ENCODE measurements at regions not wholly inside any gene's neighbourhood (a gene's known extent, or its start where the extent isn't known, plus 50 kb on each side); places are given as distances from the start of the nearest gene placed in this dataset.

DNA sequence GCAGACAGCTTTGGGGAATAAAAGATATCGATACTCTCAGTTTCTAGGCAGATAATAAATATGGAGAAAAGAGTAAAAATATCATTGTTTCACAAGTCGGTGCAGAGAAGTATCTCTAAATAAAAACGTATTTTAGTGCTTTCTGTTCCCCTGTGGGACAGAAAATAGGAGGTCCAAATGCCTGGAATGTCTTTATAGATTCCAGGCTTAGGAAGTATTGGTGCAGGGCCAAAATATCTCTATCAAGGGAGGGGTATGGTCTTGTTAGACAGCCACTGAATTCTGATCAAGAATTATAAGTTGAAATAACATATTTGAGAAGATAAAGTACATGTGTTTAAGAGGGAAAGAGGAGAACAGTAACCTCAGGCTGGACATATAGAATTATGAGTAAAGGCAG lies 596.4 kb downstream of the PCDH18 start:
- no peak overlapping the region for H3K4me3 ChIP-seq (ENCODE audit: low read depth, low read length)
- TF ChIP-seq, protein P1, sequence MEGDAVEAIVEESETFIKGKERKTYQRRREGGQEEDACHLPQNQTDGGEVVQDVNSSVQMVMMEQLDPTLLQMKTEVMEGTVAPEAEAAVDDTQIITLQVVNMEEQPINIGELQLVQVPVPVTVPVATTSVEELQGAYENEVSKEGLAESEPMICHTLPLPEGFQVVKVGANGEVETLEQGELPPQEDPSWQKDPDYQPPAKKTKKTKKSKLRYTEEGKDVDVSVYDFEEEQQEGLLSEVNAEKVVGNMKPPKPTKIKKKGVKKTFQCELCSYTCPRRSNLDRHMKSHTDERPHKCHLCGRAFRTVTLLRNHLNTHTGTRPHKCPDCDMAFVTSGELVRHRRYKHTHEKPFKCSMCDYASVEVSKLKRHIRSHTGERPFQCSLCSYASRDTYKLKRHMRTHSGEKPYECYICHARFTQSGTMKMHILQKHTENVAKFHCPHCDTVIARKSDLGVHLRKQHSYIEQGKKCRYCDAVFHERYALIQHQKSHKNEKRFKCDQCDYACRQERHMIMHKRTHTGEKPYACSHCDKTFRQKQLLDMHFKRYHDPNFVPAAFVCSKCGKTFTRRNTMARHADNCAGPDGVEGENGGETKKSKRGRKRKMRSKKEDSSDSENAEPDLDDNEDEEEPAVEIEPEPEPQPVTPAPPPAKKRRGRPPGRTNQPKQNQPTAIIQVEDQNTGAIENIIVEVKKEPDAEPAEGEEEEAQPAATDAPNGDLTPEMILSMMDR (IDR thresholded peaks at IDR 0.05; ENCODE audit: insufficient read depth, low read length): no peak
- DNase-seq (ENCODE audit: low read depth): peak; percentile 14

DNA sequence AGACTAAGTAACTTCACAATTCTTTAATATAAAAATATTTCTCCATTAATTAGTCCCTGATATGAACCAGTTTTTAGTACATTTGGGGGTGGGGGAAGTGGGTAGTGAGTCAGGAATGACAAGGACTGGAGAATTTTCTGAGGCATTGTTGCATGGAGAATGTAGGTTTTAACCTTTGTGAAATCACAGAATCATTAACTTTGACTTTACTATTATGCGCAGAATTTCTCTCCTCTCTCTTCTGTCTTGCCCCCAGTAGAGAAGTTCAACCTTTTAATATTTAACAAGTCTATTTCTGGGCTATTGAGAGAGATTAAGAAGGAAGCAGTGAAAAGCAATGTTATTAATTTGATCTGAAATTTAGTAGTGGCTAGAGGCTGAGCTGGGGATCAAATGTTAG lies 597.0 kb downstream of the PCDH18 start:
- TF ChIP-seq, protein P1 (IDR thresholded peaks at IDR 0.05; ENCODE audit: insufficient read depth, low read length): no peak
- no peak for DNase-seq (ENCODE audit: low read depth)
- H3K4me3 ChIP-seq (ENCODE audit: low read depth, low read length): no peak overlapping the region

DNA sequence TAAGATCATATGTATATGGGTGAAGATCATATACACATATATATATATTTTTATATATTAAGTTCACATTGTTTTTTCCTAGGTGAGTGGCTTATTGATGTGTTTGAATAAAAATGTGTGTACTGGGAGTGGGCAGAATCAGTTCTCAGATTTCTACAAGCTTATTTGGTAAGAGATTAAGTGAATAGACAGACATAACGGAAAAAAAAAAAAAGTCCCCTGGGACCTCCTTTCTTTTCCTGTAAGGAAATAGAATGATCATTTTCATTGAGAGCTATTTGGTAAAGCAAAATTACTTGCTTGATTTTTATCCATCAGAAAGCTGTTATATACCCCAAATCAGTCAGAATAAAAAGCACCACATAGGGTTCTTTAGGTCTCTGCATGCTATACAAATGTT lies 597.7 kb downstream of the PCDH18 start:
- no peak for DNase-seq (ENCODE audit: low read depth)
- TF ChIP-seq, protein P1 (IDR thresholded peaks at IDR 0.05; ENCODE audit: insufficient read depth, low read length): no peak
- H3K4me3 ChIP-seq (ENCODE audit: low read depth, low read length): no peak overlapping the region

DNA sequence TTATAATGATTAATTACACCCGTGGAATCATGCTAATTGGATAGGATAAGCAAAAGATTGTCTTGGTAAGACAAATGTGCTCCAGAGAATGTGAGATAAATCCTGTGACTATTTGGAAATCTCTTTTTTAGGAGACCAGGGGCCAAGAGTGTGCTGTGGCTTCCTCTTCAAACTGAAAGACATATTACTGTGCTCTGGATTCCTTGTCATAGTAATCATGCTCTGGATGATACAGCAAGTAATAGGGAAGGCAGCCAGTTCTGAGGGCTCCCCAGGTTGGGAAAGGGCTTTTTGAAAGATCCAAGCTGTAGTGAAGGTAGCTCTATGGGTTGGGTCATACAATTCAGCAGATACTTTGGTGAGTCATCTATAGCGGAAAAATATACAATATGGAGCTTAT lies 600.5 kb downstream of the PCDH18 start:
- no peak overlapping the region for H3K4me3 ChIP-seq (ENCODE audit: low read depth, low read length)
- DNase-seq (ENCODE audit: low read depth): peak; percentile 25
- TF ChIP-seq, protein P1 (IDR thresholded peaks at IDR 0.05; ENCODE audit: insufficient read depth, low read length): no peak

DNA sequence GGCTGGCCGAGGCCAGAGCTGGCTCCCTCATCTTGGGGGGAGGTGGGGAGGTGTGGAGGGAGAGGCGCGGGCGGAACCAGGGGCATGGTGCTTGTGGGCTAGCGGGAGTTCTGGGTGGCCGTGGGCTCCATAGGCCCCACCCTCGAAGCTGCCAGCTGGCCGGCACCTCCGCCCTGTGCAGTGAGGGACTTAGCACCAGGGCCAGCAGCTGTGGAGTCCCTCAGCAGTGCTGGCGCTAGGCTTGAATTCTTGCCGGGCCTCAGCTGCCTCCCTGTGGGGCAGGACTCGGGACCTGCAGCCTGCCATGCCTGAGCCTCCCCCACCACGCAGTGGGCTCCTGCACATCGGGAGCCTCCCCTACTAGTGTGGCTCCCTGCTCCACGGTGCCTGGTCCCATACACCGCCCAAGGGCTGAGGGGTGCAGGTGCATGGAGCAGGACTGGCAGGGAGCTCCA lies 603.3 kb downstream of the PCDH18 start:
- TF ChIP-seq, protein P1 (IDR thresholded peaks at IDR 0.05; ENCODE audit: insufficient read depth, low read length): no peak
- no peak for DNase-seq (ENCODE audit: low read depth)
- no peak overlapping the region for H3K4me3 ChIP-seq (ENCODE audit: low read depth, low read length)

DNA sequence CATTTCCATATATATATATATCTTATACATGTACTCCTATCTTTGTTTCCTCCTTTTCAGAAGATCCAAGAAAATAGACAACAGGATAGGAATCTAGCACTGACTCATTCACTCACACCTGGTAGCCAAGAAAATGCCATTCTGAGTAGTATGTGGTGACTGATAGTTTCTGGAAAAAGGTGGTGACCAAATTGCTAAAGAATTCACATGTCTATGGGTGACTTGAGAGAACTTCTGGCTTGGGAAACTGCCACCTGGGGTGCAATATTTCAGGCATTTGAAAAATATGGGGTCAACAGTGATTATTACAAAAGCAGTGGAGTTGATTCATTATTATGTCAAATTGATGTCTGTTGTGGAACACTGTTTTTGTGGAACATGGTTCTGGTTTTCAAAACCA lies 605.1 kb downstream of the PCDH18 start:
- TF ChIP-seq, protein P1 (IDR thresholded peaks at IDR 0.05; ENCODE audit: insufficient read depth, low read length): no peak
- no peak overlapping the region for H3K4me3 ChIP-seq (ENCODE audit: low read depth, low read length)
- peak; percentile 61 for DNase-seq (ENCODE audit: low read depth)

DNA sequence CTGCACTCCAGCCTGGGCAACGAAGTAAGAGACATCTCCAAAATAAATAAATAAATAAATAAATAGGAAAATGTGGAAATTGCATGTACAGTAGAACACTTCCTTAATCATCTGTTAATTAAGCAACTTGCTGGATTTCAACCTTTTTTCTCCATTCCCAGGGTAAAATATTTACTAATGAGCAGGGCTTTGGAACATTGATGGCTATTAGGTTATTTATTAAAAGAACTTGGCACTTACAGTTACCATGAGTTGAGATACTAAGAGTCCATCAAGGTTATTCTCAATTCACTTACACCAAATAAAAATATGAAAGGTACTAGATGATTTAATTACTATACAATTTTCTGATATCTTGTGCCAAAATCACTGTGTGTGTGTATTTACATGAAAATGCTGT lies 607.1 kb downstream of the PCDH18 start:
- H3K4me3 ChIP-seq (ENCODE audit: low read depth, low read length): no peak overlapping the region
- TF ChIP-seq, protein P1 (IDR thresholded peaks at IDR 0.05; ENCODE audit: insufficient read depth, low read length): no peak
- no peak for DNase-seq (ENCODE audit: low read depth)

Measured in fibroblast of the aortic adventitia (primary cell).